ENCODE measurements at regions not wholly inside any gene's neighbourhood (a gene's known extent, or its start where the extent isn't known, plus 50 kb on each side); places are given as distances from the start of the nearest gene placed in this dataset.

DNA sequence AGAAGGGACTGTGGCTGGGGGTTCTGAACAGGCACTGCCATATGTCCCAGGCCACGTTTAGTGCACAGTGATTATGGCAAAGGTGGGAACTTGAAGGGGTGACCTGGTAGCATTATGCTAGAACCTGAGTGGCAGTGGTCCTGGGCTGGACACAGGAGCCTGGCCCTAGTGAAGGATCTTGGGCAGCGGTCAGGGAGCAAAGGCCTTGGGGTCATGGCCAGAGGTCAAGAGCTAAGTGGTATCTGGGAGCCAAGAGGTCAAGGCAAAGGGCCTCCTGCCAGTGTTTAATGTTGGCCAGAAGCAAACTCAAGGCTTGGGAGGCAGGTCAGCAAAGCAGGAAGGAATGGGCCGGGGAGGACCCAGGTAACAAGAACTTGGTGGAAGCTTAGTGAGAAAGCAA lies 254.5 kb downstream of the CDH26 start:
- no peak for TF ChIP-seq ZNF391 (tag by site-specific recombination; IDR thresholded peaks at IDR 0.05; ENCODE audit: borderline replicate concordance, low read depth)
- TF ChIP-seq GLI2 (tag by site-specific recombination; IDR thresholded peaks at IDR 0.05; ENCODE audit: borderline replicate concordance, low read depth), result no peak

All from HEK293 (cell line).